HepG2 (cell line): ENCODE measurements at regions not wholly inside any gene's neighbourhood (a gene's known extent, or its start where the extent isn't known, plus 50 kb on each side); places are given as distances from the start of the nearest gene placed in this dataset.

ENCODE experiments used
- ATF6 ChIP-seq: sonication (generic); formaldehyde crosslinking; conservative IDR thresholded peaks from 2 replicates; pipeline ENCODE4 v1.4.0; 2020; ENCODE audit warnings: missing genetic modification reagents
- BRF2 ChIP-seq: sonication (generic); formaldehyde crosslinking; IDR thresholded peaks from 2 replicates; pipeline ENCODE4 v1.8.1; 2022; ENCODE audit warnings: mild to moderate bottlenecking, missing genetic modification reagents
- CTCF ChIP-seq: sonication (generic); formaldehyde crosslinking; IDR thresholded peaks from 2 replicates; pipeline ENCODE4 v1.5.0; 2020; ENCODE audit warnings: mild to moderate bottlenecking, missing genetic modification reagents, moderate library complexity
- FOXM1 ChIP-seq: sonication (generic); formaldehyde crosslinking; IDR thresholded peaks from 2 replicates; pipeline ENCODE4 v1.5.0; 2020; ENCODE audit warnings: missing genetic modification reagents
- MLXIP ChIP-seq: sonication (generic); formaldehyde crosslinking; IDR thresholded peaks from 2 replicates; pipeline ENCODE4 v1.9.0; 2021; ENCODE audit warnings: missing genetic modification reagents, borderline replicate concordance
- MTA1 ChIP-seq: sonication (generic); formaldehyde crosslinking; IDR thresholded peaks from 2 replicates; pipeline ENCODE4 v1.4.0; 2020; ENCODE audit warnings: missing genetic modification reagents, mild to moderate bottlenecking, borderline replicate concordance
- PAWR ChIP-seq: sonication (generic); formaldehyde crosslinking; IDR thresholded peaks from 2 replicates; pipeline ENCODE4 v1.4.0; 2020; ENCODE audit warnings: missing genetic modification reagents, mild to moderate bottlenecking, borderline replicate concordance
- SOX6 ChIP-seq, 2 experiments: fragments of 450-650 bp in 1 of 2; sonication (generic) in 1 of 2; formaldehyde crosslinking in 1 of 2; IDR thresholded peaks; 2 replicates each; pipeline versions ENCODE4 v1.4.0 to v1.6.1; 2017 to 2020; ENCODE audit warnings: antibody characterized with exemption in 1 of 2, mild to moderate bottlenecking in 1 of 2, missing genetic modification reagents in 1 of 2
- SPEN ChIP-seq: sonication (generic); formaldehyde crosslinking; IDR thresholded peaks from 2 replicates; pipeline ENCODE4 v1.5.1; 2020; ENCODE audit warnings: low read depth, mild to moderate bottlenecking, missing genetic modification reagents
- STAT5B ChIP-seq: sonication (generic); formaldehyde crosslinking; IDR thresholded peaks from 2 replicates; pipeline ENCODE4 v1.4.0; 2020; ENCODE audit warnings: missing genetic modification reagents
- ZKSCAN1 ChIP-seq: fragments of 150-350 bp; IDR thresholded peaks from 2 replicates; pipeline ENCODE4 v1.6.1; 2014; ENCODE audit warnings: low read length
- ZNF138 ChIP-seq: sonication (generic); formaldehyde crosslinking; IDR thresholded peaks from 2 replicates; pipeline ENCODE4 v1.5.0; 2020; ENCODE audit warnings: mild to moderate bottlenecking, low read depth, missing genetic modification reagents
- ZNF207 ChIP-seq: fragments of 450-650 bp; IDR thresholded peaks from 2 replicates; pipeline ENCODE4 v1.6.1; 2016; ENCODE audit warnings: antibody characterized with exemption, borderline replicate concordance
- ZNF687 ChIP-seq: sonication (generic); formaldehyde crosslinking; IDR thresholded peaks from 2 replicates; pipeline ENCODE4 v1.5.1; 2020; ENCODE audit warnings: mild to moderate bottlenecking, missing genetic modification reagents, moderate library complexity

GRCh38 chr2:2728635-2729034 is 397.6 kb upstream of the MYT1L start:
- no peak for TF ChIP-seq STAT5B (CRISPR knock-in tag)
- no peak for TF ChIP-seq CTCF (CRISPR knock-in tag)
- TF ChIP-seq FOXM1, result no peak
- TF ChIP-seq SOX6 (IDR thresholded peaks at IDR 0.05), result no peak
- TF ChIP-seq SOX6 (CRISPR knock-in tag; IDR thresholded peaks at IDR 0.05), result no peak
- TF ChIP-seq SPEN (CRISPR knock-in tag), result no peak
- no peak for TF ChIP-seq ZNF138 (CRISPR knock-in tag)
- no peak for TF ChIP-seq MTA1 (CRISPR knock-in tag)
- no peak for TF ChIP-seq ZNF207
- TF ChIP-seq ATF6 (CRISPR knock-in tag), result no peak
- no peak for TF ChIP-seq BRF2 (CRISPR knock-in tag)
- no peak for TF ChIP-seq PAWR (CRISPR knock-in tag)
- no peak for TF ChIP-seq ZKSCAN1
- TF ChIP-seq MLXIP (CRISPR knock-in tag), result no peak
- TF ChIP-seq ZNF687 (CRISPR knock-in tag), result no peak
